ENCODE measurements at regions not wholly inside any gene's neighbourhood (a gene's known extent, or its start where the extent isn't known, plus 50 kb on each side); places are given as distances from the start of the nearest gene placed in this dataset.

DNA sequence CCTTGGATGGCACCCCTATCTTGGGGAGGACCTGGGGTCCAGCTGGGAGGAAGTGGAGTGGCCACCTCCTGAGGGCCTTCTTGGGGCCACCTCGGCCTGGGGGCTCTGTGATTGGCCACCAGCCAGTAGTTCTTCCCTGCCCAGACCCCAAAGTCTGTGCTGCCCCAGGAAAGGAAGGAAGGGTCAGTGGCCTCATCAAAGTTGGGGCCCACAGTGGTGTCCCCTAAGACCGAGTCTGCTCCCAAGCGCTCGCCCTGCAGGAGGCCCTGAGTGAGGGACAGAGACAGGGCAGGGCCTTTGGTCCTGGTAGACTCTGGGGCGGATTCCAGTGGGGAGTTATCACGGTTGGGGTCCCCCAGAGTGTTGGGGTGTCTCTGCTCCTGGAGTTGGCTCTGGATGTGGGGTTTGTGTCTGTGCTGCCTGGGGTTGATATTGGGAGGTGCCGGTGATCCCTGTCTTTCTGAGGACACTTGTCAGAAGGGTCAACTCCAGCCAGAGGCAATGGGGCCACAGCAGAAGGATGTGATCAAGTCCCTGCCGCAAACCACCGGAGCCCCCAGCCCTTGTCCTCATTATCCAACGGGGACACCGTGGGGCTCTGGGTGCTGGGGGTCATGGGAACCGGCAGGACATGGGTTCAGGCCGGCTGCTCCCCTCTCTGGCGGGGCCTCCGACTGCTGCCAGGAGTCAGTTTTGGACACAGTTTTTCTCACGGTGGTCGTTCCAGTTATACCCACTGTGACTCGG lies 364.3 kb downstream of the TMEM121 start:
- TF ChIP-seq, protein P1, sequence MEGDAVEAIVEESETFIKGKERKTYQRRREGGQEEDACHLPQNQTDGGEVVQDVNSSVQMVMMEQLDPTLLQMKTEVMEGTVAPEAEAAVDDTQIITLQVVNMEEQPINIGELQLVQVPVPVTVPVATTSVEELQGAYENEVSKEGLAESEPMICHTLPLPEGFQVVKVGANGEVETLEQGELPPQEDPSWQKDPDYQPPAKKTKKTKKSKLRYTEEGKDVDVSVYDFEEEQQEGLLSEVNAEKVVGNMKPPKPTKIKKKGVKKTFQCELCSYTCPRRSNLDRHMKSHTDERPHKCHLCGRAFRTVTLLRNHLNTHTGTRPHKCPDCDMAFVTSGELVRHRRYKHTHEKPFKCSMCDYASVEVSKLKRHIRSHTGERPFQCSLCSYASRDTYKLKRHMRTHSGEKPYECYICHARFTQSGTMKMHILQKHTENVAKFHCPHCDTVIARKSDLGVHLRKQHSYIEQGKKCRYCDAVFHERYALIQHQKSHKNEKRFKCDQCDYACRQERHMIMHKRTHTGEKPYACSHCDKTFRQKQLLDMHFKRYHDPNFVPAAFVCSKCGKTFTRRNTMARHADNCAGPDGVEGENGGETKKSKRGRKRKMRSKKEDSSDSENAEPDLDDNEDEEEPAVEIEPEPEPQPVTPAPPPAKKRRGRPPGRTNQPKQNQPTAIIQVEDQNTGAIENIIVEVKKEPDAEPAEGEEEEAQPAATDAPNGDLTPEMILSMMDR (IDR thresholded peaks at IDR 0.05; ENCODE audit: insufficient read depth, low read depth, low read length), result no peak
- no peak for TF ChIP-seq EZH2 (IDR thresholded peaks at IDR 0.05; ENCODE audit: insufficient read depth, low read length)
